IPS-NIHi11 (cell line): ENCODE measurements at regions not wholly inside any gene's neighbourhood (a gene's known extent, or its start where the extent isn't known, plus 50 kb on each side); places are given as distances from the start of the nearest gene placed in this dataset.
A peak's percentile ranks its signal among the peaks of the same experiment; 100 is the strongest.

Source experiments
- DNase-seq: peaks from one replicate; pipeline ENCODE4 v3.0.0; 2012; ENCODE audit warnings: mixed read lengths, low spot score

DNA sequence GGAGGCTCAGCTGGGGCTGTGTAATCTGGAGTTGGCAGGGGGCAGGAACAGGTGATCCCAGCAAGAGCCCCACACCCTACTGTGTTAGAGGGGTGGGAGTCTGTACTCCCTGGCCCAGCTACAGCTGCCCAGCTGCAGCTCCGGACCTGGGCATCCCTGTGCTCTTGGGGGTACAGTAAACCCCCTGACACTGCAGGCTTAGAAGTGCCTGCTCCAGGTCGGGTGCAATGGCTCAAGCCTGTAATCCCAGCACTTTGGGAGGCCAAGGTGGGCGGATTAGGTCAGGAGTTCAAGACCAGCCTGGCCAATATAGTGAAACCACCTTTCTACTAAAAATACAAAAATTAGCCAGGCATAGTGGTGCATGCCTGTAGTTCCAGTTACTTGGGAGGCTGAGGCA, 1228.6 kb upstream of the EYS start:
- no peak for DNase-seq

DNA sequence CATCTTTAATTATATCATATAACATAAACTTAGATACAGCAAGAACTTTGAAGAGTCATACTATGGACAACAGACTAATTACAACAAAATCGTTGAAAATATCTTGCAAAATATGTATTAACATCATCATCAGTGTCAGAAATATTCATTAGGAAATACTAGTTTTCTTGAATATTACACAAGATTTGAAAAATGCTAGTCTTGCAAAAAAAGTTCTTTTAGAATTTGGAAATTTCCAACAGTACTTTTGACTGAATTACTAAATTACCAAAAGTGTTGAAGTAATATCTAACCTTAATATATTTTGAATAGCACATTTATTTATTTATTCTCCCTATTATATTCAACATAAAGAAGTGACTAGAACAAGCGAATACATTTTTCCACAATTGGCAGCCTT, 1224.8 kb upstream of the EYS start:
- DNase-seq: no peak

DNA sequence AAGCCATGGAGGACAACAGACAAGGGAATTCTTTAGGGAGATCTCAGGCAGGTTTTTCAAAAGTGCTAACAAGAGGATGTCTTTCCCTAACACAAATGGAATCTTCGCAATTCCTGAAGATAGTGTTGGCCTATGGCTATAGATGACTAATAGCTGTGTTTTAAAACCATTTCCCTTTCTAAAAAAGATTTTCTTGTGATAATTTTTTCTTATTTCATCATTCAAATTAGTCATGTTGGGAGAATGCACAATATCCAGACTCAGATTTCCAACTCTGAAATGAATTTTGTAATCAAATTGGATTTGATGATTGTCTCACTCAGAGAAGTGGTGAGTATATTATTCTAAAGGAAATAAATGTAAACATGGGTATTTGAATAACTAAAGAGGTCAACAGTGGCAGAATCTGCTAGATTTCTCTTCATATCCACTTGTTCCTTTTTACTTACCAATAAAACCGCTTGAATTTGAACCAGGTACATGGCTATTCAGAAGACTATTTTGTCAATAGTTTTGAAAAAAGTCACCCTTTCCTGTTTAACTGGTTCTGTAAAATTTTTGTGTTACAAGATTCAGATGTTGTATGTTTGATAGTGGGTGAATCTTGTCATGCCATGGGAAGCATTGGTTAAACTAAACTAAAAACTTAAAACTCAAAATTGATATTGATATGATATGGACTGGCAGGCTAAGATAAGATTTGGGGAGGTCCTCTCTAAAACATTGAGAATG, 1223.7 kb upstream of the EYS start:
- no peak for DNase-seq

DNA sequence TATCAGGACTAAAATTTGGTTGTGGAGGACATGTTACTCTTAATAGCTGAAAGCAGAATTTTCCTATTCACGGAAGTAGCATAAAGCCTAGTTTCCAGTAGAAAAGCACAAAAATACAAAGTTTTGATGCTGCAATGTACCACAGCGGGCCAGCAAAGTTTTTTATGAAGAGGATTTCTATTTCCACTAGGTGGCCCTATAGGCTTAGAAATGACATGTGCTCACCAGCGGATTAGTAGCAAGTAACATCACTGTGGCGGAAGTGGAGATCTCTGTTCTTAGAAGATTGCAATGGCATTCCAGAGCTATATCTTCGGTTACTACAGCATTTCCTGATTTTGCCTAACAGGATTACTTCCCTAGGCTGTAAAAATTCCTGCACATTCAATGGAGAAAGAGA, 1219.0 kb upstream of the EYS start:
- DNase-seq: no peak

DNA sequence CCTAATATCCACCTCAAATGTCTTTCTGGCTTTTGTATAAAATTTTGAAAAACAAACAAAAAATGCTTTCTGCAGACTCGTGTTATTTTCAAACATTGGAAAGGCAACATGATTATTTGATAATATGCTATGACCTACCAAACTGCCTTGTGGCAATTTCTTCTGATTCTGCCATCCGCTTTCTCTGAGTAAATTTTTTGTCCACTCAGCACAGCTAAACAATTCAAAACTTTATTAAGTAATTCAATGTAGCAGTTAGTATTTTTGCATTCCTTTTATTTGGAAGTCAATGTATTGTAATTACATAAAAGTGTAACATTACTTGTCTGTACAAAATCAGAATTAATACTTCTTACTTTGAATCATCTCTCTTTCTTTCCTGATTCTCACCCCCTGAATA, 1206.6 kb upstream of the EYS start:
- DNase-seq: no peak

DNA sequence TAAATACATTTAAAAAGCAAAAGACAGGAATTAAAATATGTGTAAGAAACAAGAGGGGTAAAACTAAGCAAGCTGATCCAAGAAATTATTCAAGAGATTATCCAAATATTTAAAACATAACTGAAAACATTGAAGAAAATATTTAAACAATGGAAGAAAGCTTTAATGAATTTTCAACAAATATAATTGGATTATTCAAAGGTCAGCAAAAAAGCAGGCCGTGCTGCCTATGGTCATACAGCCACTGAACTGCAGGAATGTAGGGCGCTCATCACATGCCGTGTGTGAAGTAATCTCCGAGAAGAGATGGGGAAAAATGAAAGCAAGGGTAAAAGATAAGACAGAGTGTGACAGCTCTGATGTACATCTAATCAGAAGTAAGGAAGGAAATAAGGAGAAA, 1195.4 kb upstream of the EYS start:
- DNase-seq: no peak

DNA sequence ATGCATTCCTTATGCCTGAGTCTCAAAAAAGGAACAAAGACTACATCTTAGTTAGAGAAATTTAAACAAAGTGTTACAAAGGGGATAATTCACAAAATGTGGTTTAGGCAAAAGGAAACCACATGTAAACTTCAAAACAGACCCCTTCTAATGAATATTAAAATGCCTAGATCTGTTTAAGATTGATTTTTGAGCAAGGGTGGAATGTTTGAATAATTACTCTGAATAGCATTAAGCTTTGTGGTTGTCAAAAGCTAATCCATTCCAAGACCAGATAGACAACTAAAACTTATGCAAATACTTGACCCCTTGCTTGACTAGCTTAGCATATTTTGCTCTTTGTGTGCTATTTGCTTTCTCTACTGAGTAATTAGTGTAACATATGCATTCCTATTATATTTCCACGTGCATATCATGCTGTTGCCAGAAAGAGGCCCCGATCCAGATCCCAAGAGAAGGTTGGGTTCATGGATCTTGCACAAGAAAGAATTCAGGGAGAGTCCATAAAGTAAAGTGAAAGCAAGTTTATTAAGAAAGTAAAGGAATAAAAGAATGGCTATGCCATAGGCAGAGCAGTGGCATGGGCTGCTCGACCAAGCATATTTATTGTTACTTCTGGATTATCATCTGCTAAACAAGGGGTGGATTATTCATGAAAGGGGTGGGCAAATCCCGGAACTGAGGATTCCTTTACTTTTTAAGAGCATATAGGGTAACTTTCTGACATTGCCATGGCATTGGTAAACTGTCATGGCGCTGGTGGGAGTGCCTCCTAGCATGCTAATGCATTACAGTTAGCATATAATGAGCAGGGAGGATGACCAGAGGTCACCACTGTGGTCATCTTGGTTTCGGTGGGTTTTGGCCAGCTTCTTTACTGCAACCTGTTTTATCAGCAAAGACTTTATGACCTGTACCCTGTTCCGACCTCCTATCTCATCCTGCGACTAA, 1193.4 kb upstream of the EYS start:
- DNase-seq: no peak

DNA sequence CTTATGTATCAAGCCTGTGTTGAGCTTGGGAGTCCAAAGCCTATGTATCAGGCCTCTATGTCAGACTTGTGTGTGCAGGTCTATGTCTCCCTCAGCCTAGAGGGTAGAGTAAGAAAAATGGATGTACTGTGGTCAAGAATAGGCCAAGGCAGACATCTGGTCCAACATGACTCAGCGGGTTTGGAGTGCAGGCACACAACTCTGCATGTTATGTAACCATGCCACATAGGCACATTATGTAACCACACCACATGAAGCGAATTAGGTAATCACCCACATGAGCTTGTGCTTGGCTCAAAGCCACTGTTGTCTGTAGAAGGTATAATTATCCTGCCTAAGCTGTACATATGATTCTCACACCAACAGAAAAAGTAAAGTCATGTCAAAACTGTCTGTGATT, 1190.5 kb upstream of the EYS start:
- no peak for DNase-seq

DNA sequence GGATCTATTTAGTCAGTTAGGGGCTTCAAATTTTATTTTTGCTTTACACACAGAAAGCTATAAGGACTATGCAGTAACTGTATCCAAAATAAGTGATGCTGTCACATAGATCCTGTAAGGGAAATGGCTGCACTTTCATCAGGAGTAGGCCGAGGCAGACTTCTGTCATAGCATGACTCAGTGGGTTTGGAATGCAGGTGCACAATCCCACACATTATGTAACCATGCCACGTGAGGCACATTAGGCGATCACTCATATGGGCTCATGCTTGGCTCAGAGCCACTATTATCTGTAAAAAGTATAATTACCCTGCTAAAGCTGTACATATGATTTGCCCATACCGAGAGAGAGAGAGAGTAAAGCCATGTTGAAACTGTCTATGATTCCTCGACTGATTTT, 1189.4 kb upstream of the EYS start:
- peak; percentile 11 for DNase-seq

DNA sequence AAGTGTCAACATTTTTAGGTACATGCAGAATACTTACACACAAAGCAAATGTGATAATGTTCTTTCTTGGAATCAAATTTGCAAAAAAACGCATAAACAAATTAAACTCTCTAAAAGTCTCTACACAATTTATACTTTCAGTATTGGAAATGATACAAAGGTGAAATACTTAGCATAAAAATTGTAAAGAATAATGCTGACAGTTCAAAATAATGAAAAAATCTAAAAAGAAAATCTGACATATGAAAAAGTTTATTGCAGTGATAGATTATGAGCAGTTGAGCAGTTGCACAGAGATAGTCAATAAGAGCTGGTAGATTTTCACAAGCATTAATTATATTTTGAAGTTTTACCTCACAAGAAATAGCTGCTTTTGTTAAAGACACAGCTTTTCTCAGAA, 1176.4 kb upstream of the EYS start:
- no peak for DNase-seq

DNA sequence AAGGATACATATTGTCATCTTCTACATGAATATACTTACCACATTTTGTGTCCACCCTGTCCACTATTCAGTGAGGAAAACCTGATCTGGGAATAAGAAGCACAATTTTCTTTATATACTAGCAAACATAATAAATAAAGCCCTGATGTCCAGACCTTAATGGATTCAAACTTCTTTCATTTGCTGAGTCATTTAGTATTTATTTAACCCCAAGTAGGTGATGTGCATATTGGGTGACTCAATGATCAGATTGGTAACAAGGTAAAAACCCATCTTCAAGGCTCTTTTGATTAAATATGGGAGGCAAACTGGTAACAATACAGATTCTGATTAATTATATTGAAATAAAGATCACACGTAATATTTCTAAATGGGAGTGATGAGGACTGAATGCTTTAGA, 1159.8 kb upstream of the EYS start:
- DNase-seq: no peak

DNA sequence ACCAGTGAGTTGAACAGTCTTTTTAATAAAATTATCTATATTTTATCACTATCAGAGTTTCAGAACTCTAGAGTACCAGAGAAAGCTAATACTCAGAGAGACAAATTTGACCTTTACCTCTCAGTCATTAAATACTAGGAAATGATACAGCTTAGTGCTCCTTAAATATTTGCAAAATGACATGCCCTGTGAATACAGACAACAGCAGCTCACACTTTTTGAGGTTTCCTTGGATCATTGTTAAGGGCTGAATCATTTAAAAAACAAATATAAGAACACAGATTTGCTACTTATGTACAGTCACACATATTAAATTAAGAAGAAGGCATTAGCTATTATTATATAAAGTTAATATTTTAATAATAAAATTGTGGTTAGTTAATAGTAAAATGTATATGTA, 1158.7 kb upstream of the EYS start:
- DNase-seq: no peak

DNA sequence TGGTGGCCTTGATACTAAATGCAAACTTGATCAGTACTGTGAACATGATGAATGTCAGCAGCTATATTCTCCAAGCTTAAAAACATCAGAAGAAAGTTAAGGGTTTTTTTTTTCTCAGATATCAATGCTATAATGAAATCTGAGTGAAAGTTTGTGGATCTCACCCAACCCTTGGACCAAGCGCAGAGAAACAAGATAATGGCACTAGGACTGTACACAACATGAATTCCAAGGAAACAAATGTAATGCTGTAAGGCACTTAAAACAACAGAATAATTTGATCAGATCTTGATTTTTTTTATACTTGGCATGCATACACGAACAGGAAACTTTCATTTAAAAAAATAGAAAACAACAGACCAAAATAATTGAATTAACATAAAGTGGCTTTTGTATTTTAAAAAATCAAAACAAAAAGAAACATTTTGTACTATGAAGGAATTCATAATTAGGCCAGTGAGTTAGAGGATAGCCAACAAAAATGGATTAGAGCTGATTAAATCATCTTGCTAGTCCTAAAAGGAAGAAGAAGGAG, 1154.0 kb upstream of the EYS start:
- no peak for DNase-seq

DNA sequence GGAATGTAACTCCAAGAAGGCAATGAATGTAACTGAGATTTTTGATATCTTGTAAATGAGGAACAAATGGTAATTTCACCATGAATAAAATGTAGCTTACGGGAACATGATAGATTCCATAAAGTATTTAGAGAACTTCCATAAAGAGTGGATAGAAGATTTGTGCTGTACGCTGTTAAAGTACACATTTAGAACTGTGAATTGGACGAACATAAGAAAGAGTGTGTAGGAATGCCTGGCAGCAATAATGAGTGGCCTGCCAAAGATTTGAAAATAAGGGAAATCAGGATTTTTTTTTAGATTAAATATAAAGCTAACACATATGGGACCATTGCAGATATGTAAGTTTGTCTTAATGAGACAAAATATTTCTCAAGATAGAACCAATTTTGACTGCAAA, 1153.3 kb upstream of the EYS start:
- no peak for DNase-seq

DNA sequence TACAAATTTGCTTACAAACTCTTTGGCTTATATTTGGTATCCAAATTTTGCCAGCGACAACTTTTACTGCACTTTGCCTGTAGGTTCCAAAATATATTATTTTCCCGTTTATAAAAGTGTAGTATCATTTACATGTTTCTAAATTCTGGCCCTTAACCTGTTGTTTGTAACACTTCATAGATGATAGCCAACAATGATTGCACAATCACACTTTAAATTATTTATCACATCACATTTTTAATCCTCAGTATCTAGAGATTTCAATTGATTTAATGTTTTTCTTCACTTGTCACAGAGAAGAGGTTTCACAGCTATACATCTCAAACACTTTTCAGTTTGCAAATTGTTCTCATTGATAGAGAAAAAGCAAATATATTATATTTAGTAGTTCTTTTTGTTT, 1151.2 kb upstream of the EYS start:
- no peak for DNase-seq

DNA sequence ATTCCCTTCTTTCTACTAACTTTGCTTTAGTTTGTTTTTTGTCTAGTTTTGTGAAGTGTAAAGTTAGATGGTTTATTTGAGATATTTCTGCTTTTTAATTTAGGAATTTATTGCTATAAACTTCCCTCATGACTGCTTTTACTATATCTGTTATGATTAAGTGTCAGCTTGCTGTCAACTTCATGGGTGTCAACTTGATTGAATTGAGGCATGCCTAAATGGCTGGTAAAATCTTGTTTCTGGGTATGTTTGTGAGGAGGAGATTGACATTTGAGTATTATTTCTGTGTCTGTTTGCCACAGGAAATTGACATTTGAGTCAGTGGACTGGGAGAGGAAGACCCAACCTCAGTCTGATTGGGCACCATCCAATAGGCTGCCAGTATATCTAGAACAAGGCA, 1147.0 kb upstream of the EYS start:
- no peak for DNase-seq

DNA sequence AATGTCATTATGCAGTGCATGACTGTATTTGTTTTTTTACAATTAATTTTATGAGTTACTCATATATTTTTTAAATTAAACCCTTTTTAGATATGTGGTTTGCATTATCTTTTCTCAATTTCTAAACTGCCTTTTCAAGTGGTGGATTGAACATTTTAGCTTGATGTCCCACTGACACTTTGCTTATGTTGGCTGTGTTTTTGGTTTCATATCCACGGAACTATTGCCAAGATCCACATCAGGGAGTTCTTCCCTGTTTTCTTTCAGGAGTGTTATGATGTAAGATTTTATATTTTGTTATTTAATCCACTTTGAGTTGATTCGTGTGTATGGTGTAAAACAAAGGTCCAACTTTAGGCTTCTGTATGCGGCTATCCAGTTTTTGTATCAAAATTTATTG, 1144.9 kb upstream of the EYS start:
- DNase-seq: no peak

DNA sequence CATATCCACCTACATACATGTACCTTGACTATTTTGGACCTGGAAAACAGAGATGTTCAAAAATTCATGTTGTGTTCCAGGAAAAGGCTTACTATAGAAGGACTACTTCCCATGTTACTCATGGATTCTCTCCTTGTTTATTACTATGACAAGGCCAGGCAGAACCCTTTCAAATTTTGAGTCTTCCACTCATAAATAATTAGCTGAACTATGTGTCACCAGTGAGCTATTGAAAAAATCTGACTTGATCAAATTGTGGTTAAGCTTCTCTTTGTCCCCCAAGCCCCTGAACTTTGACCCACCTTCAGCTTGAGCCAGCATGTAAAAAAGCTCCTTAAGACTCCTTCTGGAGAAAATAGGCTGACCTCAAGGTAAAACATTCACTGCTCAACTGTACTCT, 1142.8 kb upstream of the EYS start:
- no peak for DNase-seq

DNA sequence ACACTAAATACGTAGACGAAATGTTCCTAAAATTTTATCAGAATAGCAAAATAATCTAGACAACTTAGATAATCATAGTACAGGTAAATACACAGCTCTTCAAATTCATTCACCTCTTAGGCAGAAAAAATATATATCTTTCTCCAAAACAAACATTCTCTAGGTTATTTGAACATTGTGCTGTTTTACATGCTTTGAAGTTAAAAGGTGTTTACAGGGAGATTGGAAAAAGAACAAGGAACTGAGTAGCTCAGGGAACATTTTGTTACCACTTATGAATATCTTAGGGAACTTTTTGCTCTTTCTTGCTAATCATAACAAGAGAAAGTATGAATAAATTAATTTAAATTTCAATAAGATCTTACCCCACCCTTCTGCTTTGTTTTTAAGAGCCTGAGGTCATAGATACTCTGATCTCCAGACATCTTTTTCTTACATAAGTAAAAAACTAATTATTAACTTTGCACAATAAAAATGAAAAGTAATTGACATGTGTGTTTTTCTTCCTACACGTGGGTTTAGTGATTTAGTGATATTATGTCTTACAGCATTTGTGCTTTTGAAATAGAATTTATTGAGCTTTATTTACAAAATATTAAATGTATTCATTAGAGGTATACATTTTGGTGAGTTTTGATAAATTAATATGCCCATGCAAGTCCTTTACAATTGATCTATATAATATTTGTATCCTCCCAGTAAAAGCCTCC, 1141.4 kb upstream of the EYS start:
- DNase-seq: no peak

DNA sequence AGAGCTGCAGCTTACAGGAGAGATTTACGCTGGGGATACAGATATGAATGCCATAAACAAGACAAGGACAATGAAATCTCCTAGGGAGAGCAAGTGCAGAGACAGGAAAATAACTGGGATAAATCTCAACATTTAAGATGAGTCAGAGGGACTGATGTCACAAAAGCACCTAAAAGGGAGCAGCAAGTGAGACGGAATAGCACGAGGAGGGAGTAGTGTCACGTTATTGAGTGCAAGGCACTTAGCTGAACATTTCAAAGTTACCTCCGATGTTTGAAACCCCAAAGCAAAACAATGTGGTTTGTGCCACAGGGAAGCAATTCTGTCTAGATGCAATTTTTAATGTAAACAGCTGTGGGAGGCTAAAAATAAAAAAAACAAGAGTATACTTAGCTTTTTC, 1131.7 kb upstream of the EYS start:
- DNase-seq: no peak

DNA sequence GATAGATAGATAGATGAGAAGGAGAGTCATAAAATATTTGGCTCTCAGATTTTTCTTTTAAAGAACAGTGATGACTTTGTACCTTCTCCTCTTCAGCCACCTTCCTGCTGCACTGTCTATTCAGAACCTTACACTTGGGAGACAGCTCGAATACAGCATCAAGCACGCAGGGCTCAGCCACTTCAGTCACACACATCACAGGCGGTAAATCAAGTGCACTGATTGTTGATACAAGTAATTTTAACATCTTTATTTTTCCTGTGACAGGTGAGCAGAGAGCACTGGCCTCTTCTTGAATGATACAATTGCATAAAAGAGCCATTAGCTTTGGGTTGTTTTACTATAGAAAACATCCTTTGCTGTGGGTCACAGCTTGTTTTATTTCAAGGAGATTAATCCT, 1118.5 kb upstream of the EYS start:
- no peak for DNase-seq

DNA sequence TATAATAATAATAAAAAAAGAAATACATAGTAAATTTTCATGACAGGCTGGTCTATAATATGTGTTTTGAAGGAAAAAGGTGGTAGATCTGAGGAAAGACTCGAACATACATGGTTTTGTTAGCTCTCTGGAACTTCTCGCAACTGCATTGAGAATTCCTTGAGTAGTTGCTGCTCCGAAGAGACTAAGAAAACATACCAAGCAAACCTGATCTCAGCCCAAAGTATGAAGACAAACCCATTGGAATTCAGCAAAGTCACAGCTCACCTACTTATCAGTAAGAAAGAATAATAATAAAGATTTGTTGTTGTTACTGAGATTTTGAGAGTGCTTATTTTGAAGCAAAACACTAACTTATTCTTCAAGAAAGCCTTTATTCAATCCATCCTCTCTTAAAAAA, 1107.1 kb upstream of the EYS start:
- no peak for DNase-seq

DNA sequence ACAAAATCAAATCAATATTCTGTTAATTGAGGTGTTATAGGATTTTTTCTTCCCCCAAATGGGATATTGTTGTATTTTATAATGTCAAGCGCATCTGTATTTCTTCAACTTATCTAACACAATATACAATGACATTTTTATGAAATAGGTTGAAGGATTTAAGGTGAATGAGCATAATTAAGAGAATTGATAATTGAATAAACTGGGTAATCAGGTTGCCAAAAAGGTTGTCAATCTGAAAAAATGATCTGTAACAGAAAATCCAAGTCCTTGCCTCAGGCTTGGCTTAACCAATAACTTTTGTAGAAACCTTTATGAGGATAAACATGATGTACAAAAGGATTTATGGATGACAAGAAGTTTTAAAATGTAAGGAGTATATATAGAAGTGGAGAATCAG, 1101.7 kb upstream of the EYS start:
- DNase-seq: no peak
